DMS 273 (cell line): ENCODE measurements at regions not wholly inside any gene's neighbourhood (a gene's known extent, or its start where the extent isn't known, plus 50 kb on each side); places are given as distances from the start of the nearest gene placed in this dataset.

Experiments used
- DNase-seq: peaks from one replicate; lab custom pipeline; 2025; ENCODE audit not compliant: unreplicated experiment; lab: John Stamatoyannopoulos, UW

GRCh38 chr6:209432-210103, 82.7 kb upstream of the DUSP22 start:
- no peak for DNase-seq

- DNase-seq = no peak
These were observed 82.2 kb upstream of the DUSP22 start for GRCh38 chr6:210104-210456.

GRCh38 chr6:210778-211374, 81.4 kb upstream of the DUSP22 start:
- no peak for DNase-seq

DNA sequence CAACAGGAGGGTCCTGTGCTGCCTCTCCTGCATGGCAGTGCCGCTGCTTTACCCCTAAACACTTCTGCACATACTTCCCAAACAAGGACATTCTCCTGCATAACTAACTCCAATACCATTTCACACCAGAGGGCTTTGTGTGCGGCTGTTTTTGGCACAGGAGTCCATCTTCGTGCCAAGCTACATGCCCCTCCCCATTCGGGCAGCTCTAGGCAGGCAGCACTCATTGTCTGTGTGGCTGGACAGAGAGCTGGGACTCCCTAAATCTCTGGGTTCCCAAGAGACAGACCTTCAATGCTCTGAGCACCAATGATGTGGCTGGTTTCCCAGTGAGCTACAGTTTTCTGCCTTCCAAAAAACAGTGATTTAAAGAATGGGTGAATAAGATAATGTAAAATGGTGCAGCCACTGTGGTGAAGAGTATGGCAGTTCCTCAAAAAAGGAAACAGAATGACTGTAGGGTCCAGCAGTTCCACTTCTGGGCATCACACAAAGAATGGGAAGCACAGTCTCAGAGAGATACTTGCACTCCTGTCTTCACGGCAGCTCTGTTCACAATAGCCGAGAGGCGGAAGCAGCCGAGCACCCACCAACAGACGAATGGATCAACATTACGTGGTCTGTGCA, 80.3 kb upstream of the DUSP22 start:
- DNase-seq = peak; percentile 27

DNA sequence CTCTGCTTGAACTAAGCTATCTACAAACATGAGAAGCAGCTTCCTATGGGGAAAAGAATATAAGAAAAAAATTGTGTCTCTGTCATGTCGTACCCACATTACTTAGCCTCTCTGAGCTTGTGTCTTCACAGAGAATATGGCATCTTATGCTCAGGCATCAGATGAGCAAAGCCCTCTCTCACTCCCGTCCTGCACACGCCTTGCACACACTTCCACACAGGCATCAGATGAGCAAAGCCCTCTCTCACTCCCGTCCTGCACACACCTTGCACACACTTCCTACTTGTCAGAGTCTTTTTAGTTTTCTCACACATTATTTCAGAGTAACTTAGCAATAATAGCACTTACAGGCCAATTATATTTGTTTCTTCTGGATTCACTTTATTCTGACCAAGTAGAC, 79.0 kb upstream of the DUSP22 start:
- DNase-seq = no peak

DNA sequence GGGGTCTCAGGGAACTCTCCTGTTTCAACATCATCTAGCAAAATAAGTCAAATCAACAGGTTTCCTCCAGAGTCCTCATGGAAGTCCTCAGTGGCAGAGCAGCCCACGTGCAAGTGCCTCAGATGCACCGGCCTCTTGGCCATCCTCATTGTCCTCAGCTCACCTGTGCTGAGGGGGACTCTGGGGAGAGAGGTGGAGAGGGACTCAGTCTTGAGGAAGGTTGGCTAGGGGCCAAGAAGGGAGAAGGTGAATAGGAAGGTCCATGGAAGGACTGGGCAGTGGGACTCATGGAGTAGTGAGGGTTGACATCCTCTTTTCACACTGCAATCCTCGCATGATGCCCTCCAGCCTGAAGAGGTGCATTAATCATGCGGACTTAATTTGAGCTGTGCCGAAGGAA, 77.9 kb upstream of the DUSP22 start:
- no peak for DNase-seq

- peak; percentile 24 for DNase-seq
These were observed 76.8 kb upstream of the DUSP22 start for GRCh38 chr6:215335-216034.

DNA sequence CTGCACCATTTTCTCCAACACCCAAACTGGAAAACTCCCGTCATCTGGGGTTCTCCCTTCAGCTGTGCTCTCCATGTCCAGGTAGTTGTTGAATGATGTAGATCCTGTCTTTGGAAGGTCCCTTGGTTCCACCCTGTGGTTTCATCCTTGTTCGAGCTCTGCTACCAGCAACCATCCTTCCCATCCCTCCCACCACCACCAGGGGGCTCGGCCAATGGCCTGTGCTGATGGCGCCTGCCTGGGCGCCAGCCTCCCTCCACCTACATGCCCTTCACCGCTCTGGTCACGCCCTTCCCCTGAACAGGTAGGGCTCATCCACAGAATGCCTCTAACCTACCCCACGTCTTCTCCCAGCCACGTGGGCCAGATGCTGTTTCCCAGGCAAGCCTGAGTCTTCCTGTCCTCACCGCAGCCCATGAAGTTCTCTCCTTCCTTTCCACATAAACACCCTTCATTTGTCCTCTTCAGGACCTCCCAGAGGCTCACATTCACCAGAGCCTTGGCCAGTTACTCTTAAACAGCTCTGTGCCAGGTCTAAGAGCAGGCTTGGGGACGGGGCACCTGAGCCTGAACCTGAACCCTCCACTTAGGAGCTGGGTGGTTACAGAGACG, 75.1 kb upstream of the DUSP22 start:
- DNase-seq = peak; percentile 36

GRCh38 chr6:218153-219018, 73.9 kb upstream of the DUSP22 start:
- no peak for DNase-seq

GRCh38 chr6:219019-219570, 73.2 kb upstream of the DUSP22 start:
- DNase-seq = no peak

DNA sequence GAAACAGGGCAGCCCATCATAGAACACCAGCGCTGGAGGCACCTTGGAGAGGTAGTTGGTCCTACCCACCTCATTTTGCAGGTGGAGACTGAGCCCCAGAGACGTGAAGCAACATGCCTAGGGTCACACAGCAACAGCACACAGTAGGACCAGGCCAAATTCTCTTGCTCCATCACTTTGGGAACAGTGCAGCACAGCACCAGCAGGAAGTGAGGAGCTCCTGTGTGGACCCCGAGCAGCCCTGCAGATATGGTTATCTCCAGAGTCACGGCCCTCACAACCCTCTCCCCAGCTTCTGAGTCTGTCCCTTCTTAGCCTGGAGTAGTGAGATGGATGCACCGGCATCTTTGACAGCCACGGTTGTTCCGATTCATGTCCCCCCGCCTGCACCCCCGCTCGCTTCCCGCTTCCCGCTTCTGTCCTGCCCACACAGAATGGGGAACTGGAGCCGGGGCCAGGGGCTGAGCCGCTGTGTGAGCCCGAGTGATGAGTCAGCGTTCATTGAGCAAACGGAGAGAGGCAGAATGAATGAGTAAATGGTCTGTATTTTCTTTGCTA, 72.6 kb upstream of the DUSP22 start:
- DNase-seq = no peak

GRCh38 chr6:220312-220711, 72.0 kb upstream of the DUSP22 start:
- DNase-seq = no peak

- DNase-seq = no peak
These were observed 71.4 kb upstream of the DUSP22 start for GRCh38 chr6:220721-221475.

DNA sequence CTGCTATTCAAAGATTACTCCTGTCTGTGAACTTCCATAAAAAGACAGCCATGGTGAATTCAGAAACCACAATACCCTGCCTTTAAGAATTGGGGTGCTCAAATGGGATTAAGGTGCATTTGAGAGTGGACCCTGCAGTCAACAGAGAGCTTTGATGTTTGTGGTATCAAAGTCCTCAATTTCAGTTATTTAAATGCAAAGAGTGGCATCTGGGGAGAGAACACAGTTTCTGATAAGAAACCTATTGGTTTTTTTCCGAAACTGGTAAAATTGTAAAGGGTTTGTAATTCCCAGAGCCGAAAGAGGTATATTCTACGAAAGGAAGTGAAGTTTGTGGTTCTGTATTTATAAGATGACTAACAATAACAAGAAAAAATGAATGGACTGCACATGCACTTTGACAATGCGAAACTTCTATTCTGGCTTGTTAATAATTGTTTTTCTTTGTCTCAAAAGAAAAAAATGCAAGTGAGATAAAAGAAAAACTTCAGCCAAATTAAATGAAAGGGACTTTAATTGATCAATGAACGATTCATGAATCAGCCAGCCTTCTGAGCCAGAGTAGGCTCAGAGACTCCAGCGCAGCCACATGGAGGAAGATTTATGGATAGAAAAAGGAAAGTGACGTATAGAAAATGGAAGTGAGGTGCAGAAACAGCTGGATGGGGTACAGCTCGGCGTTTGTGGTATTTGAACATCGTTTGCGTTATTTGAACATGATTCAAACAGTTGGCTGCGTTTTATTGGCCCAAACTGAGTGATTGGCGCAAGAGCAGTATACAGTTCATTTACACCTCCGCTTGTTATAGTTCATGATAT, 70.5 kb upstream of the DUSP22 start:
- DNase-seq = no peak

DNA sequence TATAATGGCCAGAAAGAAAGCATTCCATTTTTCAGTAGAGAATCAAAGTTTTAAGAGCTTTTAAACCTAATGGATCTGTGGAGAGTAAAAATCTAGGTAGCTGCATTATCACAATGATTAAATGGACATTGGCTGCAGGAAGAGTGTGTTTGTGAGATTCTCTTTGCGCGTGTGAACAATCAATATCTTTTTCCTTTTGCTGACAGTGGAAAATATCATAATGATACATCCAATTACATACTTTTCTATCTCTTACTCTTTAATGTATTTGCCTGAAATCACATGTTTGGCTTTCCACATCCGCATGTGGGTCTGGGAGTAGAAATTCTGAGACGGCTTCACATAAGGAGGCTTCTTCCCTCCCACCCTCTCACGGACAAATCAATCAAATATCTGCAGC, 69.8 kb upstream of the DUSP22 start:
- no peak for DNase-seq

DNA sequence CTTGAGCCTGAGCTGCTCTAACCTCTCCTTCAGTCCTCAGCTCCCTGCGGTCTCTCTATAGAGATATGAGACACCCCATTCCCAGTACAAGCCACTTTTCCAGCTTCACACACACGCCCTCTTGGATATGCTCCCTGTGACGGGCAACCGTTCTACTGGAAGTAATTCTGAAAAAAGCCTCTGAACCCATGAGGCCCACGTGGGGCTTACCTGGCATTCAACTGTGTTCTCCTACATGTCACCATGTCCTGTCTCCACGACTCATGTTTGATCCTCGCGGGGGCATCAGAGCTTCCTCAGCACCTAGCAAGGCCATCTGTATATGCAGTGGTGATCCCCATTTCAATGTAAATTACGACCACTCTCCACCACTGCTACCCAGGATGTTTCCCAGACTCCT, 69.2 kb upstream of the DUSP22 start:
- no peak for DNase-seq

GRCh38 chr6:223763-224162, 68.5 kb upstream of the DUSP22 start:
- no peak for DNase-seq

DNA sequence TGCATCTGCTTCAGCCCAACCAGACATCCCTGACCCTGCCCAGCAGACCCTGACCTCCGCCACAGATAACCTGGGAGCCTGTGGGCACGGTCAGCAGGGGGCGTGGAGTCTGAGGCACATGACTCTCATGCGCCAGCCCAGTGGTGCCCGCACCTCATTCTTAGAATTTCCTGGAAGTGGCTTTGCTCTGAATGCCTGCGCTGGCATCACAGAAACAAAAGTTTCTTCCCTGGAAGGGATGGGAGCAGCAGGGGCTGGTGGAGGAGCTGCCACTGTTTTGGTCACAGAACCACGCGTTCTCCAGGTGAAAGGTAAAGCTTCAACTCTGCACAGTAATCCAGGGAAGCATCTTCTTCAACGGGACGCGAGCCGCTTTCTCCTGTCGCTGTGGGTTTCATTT, 67.9 kb upstream of the DUSP22 start:
- no peak for DNase-seq
